Fibroblast of lung (primary cell): ENCODE measurements at regions not wholly inside any gene's neighbourhood (a gene's known extent, or its start where the extent isn't known, plus 50 kb on each side); places are given as distances from the start of the nearest gene placed in this dataset.

Experiments
- CTCF ChIP-seq, 2 donors: IDR thresholded peaks in 1 of 2; conservative IDR thresholded peaks in 1 of 2; 1 replicate in 1 of 2; 2 replicates in 1 of 2; pipeline ENCODE4 v1.5.1; 2011 to 2012; ENCODE audit warnings: low read length in 2 of 2, control low read depth in 1 of 2, inconsistent platforms in 1 of 2, low read depth in 1 of 2, mild to moderate bottlenecking in 1 of 2
- EZH2 ChIP-seq: IDR thresholded peaks from 2 replicates; pipeline ENCODE4 v1.5.1; 2012; ENCODE audit warnings: low read length, control low read depth, mild to moderate bottlenecking; ENCODE audit errors: missing control alignments

DNA sequence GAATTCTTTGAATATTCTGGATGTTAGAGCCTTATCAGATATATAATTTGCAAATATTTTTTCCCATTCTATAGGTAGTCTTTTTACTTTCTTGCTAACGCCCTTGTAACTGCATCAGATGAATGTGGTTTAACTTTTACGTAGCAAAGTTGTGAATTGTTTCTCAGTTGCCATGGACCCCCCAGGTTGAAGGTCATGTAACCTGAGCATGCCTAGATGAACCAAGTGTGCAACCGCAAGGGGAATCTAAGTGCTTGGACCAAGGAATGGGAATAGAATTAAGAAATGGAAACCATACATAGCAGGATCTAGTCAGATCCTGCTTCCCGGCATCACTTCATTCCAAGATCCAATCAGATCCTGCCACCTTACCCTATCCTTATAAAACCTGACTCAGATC lies 65.1 kb upstream of the TNP1 start:
- TF ChIP-seq CTCF (conservative IDR thresholded peaks at IDR 0.05 in 1 of 2, IDR thresholded peaks at IDR 0.05 in 1 of 2; ENCODE audit: low read depth in 1 of 2, low read length in 2 of 2) (no peak), EZH2 (no peak)
